GM20000 (cell line): ENCODE measurements at regions not wholly inside any gene's neighbourhood (a gene's known extent, or its start where the extent isn't known, plus 50 kb on each side); places are given as distances from the start of the nearest gene placed in this dataset.

Experiments
- DNase-seq: peaks from one replicate; pipeline ENCODE4 v3.0.0; 2012; ENCODE audit warnings: low spot score
- TF ChIP-seq, protein P1 (sequence below): IDR thresholded peaks from 2 replicates; pipeline ENCODE4 v1.5.1; 2012; ENCODE audit warnings: mild to moderate bottlenecking, control low read depth; ENCODE audit errors: extremely low read depth, missing control alignments

DNA sequence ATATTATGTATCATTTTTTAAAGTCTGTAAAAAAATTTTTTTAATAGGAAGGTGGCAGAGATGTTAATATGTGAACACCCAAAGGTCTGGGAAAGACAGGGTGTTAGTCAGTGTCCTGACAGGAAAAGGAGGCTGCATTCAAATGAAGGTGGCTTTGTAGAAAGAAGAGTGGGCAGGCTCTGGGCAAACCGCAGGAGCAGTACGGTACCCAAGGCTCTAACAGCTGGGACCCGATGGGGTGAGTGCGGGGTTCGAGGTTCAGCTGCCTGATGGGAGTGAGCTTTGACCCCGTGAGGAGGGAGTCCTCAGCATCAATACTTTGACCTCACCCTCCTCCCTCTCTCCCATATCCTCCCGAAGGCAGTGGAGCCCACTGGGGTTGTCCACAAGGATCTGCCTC is 142.5 kb downstream of the C11orf91 start:
- DNase-seq: no peak
- TF ChIP-seq, protein P1, sequence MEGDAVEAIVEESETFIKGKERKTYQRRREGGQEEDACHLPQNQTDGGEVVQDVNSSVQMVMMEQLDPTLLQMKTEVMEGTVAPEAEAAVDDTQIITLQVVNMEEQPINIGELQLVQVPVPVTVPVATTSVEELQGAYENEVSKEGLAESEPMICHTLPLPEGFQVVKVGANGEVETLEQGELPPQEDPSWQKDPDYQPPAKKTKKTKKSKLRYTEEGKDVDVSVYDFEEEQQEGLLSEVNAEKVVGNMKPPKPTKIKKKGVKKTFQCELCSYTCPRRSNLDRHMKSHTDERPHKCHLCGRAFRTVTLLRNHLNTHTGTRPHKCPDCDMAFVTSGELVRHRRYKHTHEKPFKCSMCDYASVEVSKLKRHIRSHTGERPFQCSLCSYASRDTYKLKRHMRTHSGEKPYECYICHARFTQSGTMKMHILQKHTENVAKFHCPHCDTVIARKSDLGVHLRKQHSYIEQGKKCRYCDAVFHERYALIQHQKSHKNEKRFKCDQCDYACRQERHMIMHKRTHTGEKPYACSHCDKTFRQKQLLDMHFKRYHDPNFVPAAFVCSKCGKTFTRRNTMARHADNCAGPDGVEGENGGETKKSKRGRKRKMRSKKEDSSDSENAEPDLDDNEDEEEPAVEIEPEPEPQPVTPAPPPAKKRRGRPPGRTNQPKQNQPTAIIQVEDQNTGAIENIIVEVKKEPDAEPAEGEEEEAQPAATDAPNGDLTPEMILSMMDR: no peak

DNA sequence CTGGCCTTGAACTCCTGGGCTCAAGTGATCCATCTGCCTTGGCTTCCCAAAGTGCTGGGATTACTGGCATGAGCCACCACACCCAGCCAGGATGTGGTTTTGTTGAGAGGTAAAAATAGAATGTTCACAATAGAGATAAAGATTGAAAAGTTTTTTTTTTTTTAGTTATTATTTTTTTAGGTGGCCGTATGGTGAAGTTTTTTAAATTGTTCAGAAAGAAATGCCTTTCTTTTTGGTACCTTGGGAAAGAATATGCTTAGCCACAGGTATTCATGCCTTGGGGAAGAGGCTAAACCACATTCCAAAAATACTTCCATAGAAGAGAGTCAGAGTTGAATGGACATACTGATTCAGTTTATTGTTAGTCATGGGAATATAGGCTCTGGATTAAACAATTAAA is 143.4 kb downstream of the C11orf91 start:
- TF ChIP-seq, protein P1: no peak
- DNase-seq: no peak

DNA sequence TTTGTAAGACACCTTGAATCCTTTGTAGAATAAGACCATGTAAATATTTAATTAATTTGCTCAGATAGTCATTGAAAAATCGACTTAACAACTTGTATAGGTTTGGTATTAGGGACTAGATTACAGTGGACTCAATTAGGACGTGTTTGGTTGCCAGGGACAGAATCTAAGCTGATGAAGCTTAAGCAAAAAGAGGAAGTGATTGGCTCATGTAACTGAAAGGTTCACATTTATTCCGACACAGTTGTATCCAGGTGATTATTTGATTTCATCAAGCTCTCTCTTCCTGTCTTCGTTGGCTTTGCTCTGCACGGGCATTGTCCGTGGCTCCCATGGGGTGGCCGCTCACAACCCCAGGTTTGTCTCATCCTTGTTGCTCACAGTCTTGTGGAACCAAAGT is 146.4 kb downstream of the C11orf91 start:
- no peak for DNase-seq
- TF ChIP-seq, protein P1: no peak

DNA sequence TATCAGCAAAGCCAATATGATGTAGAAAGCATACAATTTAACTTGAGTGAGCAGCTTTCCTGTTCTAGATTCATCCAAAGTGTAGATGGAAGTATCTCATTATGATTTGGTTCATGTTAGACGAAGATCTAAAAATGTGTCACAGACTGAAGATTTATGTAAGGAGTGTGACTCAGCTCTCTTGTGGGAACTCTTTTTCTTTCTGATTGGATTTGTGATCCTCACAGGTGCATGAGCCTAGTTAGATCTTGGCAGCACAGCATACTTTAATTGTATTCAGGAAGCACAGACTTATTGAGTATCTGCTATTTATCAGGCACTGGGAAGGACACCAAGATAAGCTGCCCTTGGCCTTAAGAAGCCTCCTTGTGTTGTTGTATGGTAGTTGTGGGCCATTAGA is 147.1 kb downstream of the C11orf91 start:
- DNase-seq: no peak

DNA sequence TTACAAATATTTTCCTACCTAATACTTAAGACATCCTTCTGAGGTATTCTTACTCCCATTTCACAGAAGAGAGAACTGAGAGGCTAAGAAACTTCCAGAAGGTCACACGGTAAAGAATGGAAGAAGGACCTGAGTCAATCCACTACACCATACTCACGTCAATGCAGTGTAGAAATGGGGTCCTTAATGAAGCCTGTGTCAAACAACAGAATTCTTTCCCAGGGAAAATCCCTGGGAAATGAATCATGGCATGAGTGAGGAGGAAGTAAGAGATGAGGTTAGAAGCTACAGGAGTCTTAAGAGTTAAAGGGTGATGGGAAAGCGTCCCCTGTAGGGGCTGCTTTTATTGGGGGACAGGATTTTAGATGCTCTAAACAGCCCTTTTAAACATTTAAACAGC is 147.9 kb downstream of the C11orf91 start:
- no peak for DNase-seq
- TF ChIP-seq, protein P1: no peak

More for the DNA sequence above, 147.1 kb downstream of the C11orf91 start:
- TF ChIP-seq, protein P1: no peak

DNA sequence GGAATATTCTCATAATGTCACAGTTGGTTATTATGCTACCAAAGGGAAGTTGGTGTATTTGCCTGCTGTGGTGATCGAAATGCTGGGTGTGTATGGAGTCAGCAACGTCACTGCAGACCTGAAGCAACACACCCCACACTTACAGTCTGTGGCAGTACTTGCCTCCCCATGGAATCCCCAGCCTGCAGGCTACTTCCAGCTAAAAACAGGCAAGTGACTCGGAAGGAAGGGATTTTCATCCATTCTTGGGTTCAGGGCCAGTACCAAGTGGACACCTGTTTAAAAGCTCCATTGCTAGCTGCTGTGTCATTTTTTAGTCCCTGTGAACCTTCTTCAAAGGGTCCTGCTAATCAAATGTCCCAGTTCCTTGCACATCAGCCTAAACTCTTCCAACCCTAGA is 149.6 kb downstream of the C11orf91 start:
- DNase-seq: no peak
- TF ChIP-seq, protein P1: no peak

DNA sequence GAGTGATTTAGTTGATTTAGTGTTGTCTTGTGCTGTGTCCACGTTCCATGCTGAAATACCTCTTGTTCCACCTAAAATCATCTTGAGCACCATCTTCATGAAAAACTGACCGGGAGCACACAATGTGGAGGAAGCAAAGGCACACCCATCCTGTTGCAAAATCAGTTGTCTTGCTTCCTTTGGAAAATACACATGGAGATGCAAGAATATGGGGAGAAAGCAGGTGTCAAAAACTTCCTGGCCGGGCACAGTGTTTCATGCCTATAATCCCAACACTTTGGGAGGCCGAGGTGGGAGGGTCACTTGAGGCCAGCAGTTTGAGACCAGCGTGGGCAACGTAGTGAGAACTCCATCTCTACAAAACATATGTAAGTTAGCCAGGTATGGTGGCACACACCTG is 151.1 kb downstream of the C11orf91 start:
- DNase-seq: no peak

More for the DNA sequence above, 151.1 kb downstream of the C11orf91 start:
- TF ChIP-seq, protein P1: no peak
